ENCODE measurements at regions not wholly inside any gene's neighbourhood (a gene's known extent, or its start where the extent isn't known, plus 50 kb on each side); places are given as distances from the start of the nearest gene placed in this dataset.

DNA sequence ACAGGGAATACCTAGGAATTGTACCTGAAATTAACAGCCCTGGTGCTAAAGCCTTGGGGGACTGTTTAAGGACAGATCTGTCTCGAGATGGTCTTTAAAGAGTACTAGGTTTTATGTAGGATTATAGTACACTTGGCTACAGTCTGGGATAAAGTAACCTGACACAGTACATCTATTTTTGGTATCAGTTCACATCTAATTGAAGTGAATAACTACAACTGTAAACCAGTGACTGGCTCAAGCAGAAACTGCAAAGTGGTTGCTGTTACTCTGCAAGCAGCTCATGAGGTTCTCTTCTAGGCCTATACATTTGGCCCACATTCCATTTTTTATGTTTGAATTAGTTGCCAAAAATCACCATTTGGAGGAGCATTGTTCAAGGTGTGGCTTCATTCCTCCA lies 320.8 kb upstream of the USP25 start:
- POLR2A ChIA-PET: interaction anchor here (0.8 to 1.3 kb wide), 3 partner anchors 10 to 319 kb away, joined by 3 read pairs; no protein-coding TSS in a partner anchor
- ATAC-seq (no peak), FAIRE-seq (no peak), DNase-seq (ENCODE audit: extremely low read depth in 1 of 4, low spot score in 3 of 4) (no peak)
- CTCF ChIA-PET (ENCODE audit: low intra/inter-chr PET ratio): no interaction called here
- no TSS peak for BruUV-seq (replicated peaks)
- no peak overlapping the region for H3K27ac ChIP-seq (ENCODE audit: extremely low read depth, low read depth, low read length)
- H3K4me1 ChIP-seq (replicated peaks in 1 of 2; ENCODE audit: control insufficient read depth in 2 of 2, insufficient read depth in 2 of 2, low read length in 2 of 2): no peaks in the 10 kb centered on the region
- intact Hi-C loops (cut with micrococcal nuclease): no loop called here
- no peaks in the 10 kb centered on the region for H3K79me2 ChIP-seq (ENCODE audit: control insufficient read depth, insufficient read depth, low read length)
- H3K4me2 ChIP-seq (ENCODE audit: insufficient read depth, low read length): no peak overlapping the region
- no peak overlapping the region for H3K4me3 ChIP-seq
- no peaks in the 10 kb centered on the region for H4K20me1 ChIP-seq (replicated peaks; ENCODE audit: control insufficient read depth, insufficient read depth, low read length)
- no peaks in the 10 kb centered on the region for H3K9me1 ChIP-seq (ENCODE audit: control insufficient read depth, insufficient read depth, low read length)
- no peaks in the 10 kb centered on the region; a peak in 1 of 5 replicates for H3K27me3 ChIP-seq (ENCODE audit: control insufficient read depth in 2 of 2, insufficient read depth in 2 of 2, low read length in 2 of 2)
- in situ Hi-C loops (cut with MboI): no loop called here
- 0% methylated on average over 1 of the region's 1 CpG for WGBS (ENCODE audit: insufficient coverage, low coverage, missing lambda C conversion rate)
- H3K36me3 ChIP-seq (ENCODE audit: control insufficient read depth, insufficient read depth, low read length): no peaks in the 10 kb centered on the region
- no peaks in the 10 kb centered on the region for H3K9me3 ChIP-seq (replicated peaks; ENCODE audit: control insufficient read depth, insufficient read depth, low read depth, low read length)
- H2AFZ ChIP-seq (ENCODE audit: low read depth, low read length): no peak overlapping the region
- no peak overlapping the region for H3K9ac ChIP-seq (ENCODE audit: insufficient read depth in 1 of 2, low read depth in 2 of 2, low read length in 2 of 2)
- TF ChIP-seq C11orf30 (IDR thresholded peaks at IDR 0.05; ENCODE audit: low read depth) (no peak), KDM1A (IDR thresholded peaks at IDR 0.05) (no peak), ETS2 (tag; IDR thresholded peaks at IDR 0.05; ENCODE audit: borderline replicate concordance, poor library complexity, severe bottlenecking) (no peak), BHLHE40 (IDR thresholded peaks at IDR 0.05; ENCODE audit: low read length) (no peak), ZC3H4 (CRISPR knock-in tag; IDR thresholded peaks at IDR 0.05; ENCODE audit: borderline replicate concordance) (no peak), GTF2A2 (tag; IDR thresholded peaks at IDR 0.05) (no peak), TCF7 (IDR thresholded peaks at IDR 0.05; ENCODE audit: borderline replicate concordance) (no peak), ZFP30 (CRISPR knock-in tag; IDR thresholded peaks at IDR 0.05; ENCODE audit: borderline replicate concordance) (no peak), ZNF586 (CRISPR knock-in tag; conservative IDR thresholded peaks at IDR 0.05) (no peak), RCOR1 (IDR thresholded peaks at IDR 0.05; ENCODE audit: borderline replicate concordance in 1 of 2, low read depth in 2 of 2, low read length in 2 of 2) (no peak), RAD21 (CRISPR knock-in tag; conservative IDR thresholded peaks at IDR 0.05 in 1 of 2, IDR thresholded peaks at IDR 0.05 in 1 of 2) (no peak), RBM15 (IDR thresholded peaks at IDR 0.05; ENCODE audit: insufficient read depth, low read length) (no peak), HDAC6 (IDR thresholded peaks at IDR 0.05; ENCODE audit: low read depth, low read length) (no peak), NBN (IDR thresholded peaks at IDR 0.05; ENCODE audit: low read depth) (no peak), MAFG (tag; conservative IDR thresholded peaks at IDR 0.05) (no peak), BDP1 (IDR thresholded peaks at IDR 0.05; ENCODE audit: insufficient read depth, insufficient read length) (no peak)
